HG03460 (cell line): ENCODE measurements at regions not wholly inside any gene's neighbourhood (a gene's known extent, or its start where the extent isn't known, plus 50 kb on each side); places are given as distances from the start of the nearest gene placed in this dataset.
A peak's percentile ranks its signal among the peaks of the same experiment; 100 is the strongest.
"Not testable (repeated sequence)": the region's sequence is repeated elsewhere in the genome, so short reads cannot be mapped to it uniquely, and the experiment has no call there.

Experiments
- ATAC-seq: cut with Tn5 transposase; IDR thresholded peaks from one replicate; pipeline ENCODE4 v1.9.1; 2021; ENCODE audit not compliant: unreplicated experiment

DNA sequence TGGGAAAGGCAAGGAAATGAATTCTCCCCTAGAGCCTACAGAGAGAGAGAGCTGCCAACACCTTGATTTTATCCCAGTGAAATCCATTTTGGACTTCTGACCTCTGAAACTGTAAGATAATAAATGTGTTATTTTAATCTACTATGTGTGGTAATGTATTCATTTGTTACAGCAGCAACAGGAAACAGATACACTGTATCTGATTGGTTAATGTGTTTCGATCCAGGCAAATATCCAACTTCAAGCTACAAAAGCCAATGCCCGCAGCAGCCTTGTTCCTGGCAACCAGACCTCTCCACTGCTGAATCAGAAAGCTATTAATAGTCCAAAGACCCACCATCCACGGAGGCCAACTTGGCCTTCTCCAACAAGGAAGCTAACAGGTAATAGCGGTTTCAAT lies 318.1 kb downstream of the PTTG2 start:
- no peak for ATAC-seq

DNA sequence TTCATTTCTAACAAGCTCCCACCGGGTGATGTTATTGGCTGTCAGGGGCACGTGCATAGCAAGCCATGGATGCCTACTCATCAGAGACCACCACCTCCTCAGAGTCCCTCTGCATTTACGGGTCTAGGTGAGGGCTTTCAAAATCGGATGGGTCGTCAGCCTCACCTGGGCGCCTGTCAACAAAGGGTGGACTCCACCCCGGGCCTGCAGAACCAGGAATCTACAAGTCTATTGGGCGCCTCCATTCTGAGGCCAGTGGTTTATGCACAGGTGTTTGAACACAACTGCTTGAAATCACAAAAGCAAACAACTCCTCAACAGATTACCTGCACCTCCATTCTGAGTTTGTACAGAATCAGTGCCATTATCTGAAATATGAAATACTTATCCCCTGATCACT lies 318.9 kb downstream of the PTTG2 start:
- no peak for ATAC-seq

DNA sequence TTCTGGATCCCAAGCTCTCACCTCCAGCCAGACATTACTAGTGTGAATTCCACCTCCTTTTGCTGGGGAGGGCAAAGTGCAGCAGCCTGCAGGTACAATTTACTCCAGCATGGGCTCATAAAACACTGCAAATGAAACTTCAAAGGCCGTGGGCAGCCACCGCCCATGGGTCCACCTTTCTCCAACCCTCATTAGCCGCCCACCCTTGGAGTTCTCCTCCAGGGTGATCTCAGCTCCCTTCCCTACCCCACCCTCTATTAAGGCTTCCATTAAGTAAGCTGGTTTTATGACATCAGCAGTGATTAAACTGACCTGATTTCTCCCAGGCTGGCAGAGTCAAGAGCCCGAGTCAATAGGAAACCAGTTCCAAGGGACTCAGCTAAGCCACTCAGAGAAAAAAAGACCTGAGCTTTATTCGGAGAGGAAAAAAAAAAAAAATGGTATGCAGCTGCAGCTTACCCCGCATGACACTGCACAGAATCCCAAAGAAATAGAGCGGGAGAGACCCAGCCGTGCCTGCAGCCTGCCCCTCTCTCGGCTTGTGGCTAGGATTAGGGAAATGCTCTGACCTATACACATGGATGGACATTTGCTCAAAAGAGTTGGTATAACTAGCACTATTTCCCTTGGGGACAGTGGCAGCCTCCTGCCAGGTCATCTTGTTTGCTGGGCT lies 319.6 kb downstream of the PTTG2 start:
- no peak for ATAC-seq

DNA sequence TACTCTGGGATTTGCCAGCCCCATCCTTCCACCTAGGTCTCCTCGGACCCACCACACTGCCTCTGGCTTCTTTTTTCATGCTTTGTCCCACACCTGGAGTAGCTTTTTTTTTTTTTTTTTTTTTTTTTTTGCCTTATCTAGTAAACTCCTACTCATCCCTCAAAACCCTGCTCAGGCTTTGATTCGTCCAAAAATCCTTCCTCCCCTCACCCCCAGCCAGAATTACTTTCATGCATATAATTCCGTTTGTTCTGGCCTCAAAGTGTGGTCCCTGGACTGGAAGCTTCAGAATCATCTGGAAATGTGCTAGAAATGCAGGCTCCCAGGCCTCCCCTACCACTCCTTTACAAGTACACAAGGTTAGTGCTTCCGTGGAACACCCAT lies 320.1 kb downstream of the PTTG2 start:
- ATAC-seq: no peak

DNA sequence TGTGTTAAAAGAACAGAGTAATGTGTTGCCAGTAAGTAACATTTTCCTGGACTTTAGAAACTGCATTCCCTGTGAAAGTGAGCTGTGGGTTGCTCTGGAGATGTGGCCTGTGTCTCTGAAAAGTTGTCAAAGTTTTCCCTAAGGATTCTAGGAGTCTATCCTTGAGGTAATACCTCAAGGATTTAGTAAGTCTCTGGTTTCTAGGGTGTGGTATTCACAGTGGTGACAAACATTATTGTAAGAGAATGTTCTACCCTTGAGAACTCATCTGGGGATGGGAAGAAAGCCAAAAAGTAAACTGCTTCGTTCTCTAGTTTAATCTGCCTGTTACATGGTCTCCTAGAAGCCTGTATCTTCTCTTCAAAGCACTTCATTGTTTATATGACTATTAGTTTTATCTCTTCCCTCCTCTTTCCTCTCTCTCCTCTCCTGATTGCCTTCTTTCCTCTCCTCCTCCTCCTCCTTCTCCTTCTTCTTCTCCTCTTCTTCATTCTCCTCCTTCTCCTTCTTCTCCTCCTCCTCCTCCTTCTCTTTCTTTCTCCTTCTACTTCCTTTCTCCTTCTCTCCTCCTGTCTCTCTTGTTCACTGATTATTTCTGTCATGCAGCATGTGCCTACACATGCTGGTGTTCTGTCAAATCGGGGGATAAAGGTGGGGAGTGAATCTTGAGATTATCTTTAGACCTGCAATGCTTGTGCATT lies 321.3 kb downstream of the PTTG2 start:
- no peak for ATAC-seq

DNA sequence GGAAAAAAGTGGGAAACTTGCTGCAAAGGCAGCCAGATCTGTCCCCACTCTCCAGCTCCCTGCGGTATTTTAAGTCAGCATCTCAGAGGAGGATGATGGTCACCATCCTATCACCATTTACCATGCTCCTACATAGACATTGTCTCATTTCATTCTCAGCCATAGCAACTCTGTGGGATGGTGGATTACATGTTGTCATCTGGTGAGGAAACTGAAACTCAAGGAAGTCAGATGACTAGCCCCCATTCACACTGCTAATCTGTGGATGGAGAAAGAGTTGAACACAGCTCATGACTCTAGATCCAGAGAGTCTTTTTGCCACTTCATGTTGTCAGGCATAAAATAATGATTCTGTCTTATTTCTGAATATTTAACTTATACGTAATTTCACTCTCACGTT lies 323.5 kb downstream of the PTTG2 start:
- ATAC-seq: no peak

DNA sequence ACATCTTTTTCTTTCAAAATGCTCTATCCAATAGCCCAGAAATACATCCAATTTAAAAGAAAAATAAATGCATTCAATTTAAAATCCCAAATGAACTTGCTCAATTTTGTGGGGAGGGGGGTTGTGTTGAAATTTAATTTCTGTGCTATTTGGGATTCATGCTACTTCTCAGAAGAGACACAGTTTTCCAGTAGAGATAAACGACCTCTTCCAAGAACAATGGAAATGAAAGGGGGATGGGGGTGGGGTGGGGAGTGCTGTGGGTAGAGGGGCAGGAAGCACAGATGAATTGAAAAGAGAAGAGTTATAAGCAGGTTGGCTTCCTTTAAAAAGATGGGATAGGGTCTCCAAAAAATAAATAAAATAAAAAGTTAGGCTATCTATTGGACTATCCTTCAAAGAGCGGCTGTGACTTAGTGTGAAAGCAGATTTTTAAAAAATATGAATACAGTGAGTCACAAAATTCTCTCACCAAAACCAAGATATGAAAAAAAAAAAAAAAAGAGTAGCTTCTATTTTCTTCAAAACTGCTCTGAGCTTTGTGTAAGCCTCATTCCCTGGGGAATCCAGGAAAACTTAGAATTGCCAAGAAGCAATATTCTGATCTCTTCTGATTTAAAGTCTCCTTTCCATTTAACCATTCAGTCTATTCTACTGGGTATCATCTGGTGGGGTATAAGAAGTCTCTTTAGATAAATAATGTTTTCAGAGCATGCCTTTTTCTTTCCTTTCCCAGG lies 324.3 kb downstream of the PTTG2 start:
- ATAC-seq: no peak

DNA sequence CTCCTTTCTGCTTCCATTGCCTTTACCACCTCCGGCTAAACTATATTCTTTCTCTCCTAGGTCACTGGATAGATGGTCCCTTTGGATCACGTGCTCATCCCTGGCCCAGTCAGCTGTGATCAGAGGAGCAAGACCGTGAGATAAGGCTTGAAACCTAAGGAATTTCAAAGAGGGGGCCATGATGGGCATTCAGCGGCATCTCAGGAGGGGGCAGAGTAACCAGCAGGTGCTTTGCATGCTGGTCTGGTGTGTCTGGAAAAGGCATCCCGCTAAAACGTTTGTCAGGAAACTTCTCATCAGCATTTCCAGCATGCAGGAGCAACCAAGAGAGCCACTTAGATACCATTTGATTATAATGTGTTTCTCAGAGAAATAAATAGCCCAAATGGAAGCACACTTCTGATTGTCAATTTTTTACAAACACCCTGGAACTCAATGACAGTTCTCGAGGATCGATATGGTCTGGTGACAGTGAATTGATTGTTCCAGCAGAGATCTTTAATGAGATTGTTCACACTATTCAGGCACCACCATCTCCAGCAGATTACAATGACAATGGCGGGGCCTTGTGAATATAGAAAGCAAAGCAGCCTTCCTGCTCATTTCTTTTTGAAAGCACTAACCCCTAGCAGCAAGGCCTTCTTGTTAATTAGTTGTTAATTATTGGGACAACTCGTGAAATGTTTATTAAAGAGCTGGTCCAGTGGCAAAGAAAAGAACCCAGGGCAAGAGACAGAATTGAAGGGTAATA lies 327.1 kb downstream of the PTTG2 start:
- no peak for ATAC-seq

DNA sequence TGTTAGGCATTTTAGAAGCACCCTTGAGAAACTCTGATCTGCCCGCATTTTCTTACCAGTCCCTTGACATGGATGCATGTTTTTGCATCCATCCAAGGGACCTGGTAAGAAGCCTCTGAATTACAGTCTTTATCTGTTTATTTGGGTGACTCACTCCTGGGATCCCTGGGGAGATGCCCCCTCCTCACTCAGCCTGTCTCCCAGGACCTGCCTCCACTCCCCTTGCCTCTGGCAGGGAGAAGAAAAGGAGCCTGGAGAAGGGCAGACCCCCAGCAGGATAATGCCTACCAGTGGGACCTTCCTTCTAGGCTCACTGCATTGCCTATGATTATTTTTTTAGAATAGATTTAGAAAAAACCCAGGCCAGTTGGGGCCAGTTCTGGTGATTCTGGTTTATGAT lies 329.4 kb downstream of the PTTG2 start:
- no peak for ATAC-seq

DNA sequence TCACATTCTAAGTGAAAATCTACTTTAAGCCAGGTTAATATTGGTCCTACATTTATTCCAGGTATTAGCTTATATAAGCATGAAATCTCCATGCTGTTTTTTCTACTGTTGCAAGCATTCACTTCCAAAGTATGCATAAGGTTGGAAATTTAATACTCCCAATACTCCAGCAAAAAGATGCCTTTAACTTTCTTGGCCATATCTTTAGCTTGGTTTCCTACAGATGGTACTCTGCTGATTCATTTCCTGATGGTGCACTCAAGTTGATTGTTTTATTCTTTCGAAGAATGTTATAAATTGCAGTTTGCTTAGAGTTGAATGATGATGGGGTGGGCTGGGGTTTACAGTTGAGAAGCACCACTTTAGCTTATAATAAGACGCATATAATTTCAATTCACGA lies 330.2 kb downstream of the PTTG2 start:
- ATAC-seq: no peak

DNA sequence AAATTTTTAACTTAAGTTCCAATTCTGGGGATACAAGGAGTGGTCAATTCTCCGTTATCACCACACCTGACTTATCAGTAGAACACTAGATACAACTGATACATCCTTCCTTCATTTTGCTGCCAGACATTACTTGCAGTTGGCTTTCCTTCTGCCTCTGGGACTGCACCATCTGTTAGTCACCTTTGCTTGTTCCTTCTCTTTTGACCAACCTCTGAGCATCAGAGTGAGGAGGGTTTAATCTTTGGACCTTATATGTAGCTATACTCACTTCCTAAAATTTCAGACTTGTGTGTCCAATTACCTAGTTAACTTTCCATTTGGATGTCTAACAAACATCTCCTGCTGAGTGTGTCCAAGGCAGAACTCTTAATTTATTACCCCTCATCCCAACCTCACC lies 330.7 kb downstream of the PTTG2 start:
- ATAC-seq: no peak

DNA sequence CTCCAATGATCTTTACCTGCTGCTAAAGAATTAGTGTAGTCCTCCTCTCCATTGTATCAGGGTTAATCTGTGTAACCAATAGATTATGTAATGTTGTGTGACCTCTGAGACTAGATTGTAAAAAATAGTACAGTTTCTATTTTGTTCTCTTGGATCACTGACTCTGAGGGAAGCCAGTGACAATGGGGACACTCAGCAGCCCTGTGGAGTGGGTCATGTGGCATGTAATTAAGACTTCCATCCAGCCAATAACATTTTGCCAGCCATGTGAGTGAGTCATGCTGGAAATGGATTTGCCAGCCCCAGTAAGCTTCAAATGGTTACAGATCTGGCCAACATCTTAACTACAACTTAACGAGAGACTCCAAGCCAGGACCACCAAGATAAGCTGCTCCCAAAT lies 332.3 kb downstream of the PTTG2 start:
- ATAC-seq: no peak

DNA sequence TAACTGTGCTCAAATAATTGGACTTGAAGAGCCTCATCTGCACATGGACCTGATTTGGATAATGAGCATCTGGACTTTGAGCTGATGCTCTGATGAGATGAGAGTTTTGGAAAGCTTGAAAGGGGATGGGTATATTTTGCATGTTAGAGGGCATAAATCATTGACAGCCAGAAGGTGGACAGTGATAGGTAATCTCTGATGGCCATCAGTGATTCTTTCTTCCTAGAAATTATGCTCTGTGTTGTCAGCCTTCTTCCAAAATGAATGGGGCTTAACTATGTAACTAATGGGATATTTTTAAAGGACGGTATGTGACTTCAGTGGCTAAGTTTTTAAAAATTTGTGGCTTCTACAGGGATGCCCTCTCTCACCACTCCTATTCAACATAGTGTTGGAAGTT lies 334.0 kb downstream of the PTTG2 start:
- no peak for ATAC-seq

DNA sequence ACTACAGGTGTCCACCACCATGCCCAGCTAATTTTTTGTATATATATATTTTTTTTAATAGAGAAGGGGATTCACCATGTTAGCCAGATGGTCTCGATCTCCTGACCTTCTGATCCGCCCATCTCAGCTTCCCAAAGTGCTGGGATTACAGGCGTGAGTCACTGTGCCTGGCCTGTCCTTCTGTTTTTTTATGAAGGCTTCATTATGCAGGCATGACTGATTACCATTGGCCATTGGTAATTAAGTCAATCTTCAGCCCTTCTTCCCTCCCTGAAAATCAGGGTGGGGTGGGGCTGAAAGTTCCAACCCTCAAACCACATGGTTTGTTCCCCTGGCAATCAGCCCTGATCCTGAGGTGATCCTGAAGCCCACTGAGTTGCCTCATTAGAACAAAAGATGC lies 336.9 kb downstream of the PTTG2 start:
- ATAC-seq: no peak

DNA sequence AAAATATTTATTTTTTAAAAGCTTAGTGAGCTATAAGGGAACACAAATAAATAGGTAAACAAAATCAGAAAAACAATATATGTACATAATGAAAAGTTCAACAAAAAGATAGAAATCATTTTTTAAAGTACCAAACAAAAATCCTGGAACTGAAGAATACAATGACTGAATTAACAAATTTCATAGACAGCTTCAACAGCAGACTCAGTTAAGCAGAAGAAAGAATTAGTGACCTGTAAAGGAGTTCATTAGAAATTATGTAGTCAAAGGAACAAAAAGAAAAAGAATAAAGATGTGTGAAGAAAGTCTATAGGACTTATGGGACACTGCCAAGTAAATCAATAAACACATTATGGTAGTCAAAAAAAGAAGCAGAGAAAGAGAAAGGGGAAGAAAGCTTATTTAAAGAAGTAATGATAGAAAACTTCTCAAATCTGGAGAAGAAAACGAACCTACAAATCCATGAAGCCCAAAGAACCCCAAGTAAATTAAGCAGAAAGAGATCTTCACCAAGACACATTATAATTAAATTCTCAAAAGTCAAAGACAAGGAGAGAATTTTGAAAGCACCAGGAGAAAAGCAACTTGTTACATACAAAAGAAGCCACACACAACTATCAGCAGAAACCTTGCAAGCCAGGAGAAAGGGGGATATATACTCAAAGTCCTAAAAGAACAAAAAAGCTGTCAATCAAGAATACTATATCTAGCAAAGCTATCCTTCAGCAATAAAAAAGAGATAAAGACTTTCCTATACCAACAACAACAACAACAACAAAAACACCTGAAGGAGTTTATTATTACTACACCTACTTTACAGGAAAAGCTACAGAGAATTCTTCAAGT lies 338.9 kb downstream of the PTTG2 start:
- ATAC-seq: no peak

DNA sequence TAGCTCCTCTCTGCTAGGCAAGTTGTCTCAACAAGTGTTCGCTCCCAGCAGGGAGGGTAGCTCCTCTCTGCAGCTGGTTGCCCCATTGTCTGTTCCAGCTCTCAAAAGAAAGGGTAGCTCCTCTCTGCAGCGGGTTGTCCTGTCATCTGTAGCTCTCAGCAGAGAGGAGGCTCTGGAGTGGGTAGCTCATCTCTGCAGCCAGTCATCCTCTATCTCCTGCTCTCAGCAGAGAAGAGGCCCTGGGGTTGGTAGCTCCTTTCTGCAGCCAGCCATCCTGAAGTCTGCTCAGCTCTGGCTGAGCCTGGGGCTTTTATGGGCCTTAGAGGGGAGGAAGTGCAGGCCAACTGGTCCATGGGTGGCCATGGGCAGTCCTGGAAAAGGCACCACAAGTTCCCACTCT lies 342.7 kb downstream of the PTTG2 start:
- no peak for ATAC-seq

DNA sequence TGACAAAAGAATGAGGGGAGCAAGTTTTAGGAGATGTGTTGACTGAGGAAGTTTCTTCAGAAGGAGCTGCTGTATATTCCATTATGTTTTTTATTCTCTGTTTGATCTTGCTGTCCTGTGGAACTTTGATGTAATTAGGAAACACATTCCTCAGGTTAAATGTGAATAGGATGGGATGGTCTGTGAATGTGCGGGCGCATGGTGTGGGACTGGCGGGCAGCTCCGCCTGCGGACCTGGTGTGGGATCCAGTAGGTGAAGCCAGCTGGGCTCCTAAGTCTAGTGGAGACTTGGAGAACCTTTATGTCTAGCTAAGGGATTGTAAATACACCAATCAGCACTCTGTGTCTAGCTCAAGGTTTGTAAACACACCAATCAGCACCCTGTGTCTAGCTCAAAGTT lies 344.3 kb downstream of the PTTG2 start:
- not testable (repeated sequence) for ATAC-seq

DNA sequence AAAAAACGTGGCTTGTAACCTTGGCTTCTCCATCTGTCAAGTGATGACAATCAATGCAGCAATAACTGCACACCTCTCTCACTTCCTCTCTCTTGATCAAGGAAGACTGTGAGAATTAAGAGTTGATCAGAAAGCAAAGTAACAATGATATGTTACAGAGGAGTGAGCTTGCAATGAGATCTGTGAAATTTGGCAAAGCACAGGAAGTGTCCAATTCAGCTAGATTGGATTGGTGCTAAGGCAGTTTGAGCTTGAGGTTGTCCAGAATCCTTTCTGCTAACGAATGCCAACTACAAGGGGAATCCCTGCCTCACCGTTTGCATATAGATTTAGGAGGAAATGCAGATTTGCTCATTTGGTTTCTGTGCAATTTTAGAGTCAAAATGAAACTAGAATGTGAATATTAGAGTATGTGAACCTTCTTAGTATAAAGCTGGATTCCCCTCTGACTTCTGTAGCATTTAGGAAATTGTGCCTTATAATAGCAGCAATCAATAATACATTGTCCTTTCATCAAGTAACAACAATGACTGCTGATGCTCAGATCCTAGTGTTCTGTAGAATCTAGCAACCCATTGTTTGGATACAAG lies 346.4 kb downstream of the PTTG2 start:
- peak; percentile 51 for ATAC-seq

DNA sequence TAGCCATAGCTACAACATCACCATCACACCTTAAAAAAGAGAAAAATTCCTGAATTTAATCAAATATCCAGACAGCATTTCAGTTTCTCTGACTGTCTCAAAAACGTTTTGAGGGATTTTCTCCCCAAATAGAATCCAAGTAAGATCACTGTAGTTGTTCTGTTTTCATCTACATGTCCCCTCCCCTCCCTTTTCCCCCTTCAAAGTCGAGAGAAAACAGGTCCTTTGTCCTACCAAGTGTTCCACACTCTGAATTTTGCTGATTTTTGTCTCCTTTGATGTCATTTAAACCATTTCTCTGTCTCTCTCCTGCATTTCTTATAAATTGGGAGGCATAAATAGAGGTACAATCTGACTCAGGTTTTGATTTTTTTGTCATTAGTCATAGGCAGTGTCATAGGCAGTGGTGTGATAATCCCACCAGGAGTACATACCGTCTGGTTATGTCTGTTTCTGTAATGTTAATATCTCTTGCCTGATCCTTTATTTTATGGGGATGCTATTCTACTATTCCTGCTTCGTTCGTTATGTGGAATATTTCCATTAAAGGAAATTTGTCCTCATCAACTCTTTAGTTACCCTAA lies 348.6 kb downstream of the PTTG2 start:
- ATAC-seq: no peak

DNA sequence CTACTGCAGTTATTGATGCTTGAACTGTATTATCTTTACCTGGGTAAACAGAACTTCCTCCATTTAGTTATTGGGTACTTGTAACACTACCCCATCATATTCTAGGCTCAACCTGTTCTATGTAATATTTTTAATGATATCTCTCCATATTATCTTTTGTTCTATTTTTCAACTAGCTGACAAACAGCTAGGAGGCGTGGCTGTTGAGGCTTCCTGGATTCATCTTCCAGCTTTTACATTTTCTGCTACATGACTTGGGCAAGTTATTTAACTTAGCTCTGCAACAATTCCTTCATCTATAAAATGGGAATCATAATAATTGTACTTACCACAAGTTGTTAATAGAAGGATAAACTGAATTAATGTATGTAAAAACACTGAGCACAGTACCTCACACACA lies 349.3 kb downstream of the PTTG2 start:
- ATAC-seq: no peak
